Neuron (in vitro differentiated cells): ENCODE measurements at regions not wholly inside any gene's neighbourhood (a gene's known extent, or its start where the extent isn't known, plus 50 kb on each side); places are given as distances from the start of the nearest gene placed in this dataset.
"Not testable (repeated sequence)": the region's sequence is repeated elsewhere in the genome, so short reads cannot be mapped to it uniquely, and the experiment has no call there.

ENCODE experiments used
- H2AFZ ChIP-seq: one replicate; pipeline ENCODE4 v1.6.1; 2013; ENCODE audit warnings: low read depth, mild to moderate bottlenecking, inconsistent platforms, low read length, moderate library complexity
- H3K27me3 ChIP-seq: one replicate; pipeline ENCODE4 v1.6.1; 2013; ENCODE audit warnings: low read length; ENCODE audit not compliant: insufficient read depth
- H3K36me3 ChIP-seq: one replicate; pipeline ENCODE4 v1.6.1; 2013; ENCODE audit warnings: low read length; ENCODE audit not compliant: insufficient read depth
- H3K4me1 ChIP-seq: one replicate; pipeline ENCODE4 v1.6.1; 2013; ENCODE audit warnings: low read length; ENCODE audit not compliant: insufficient read depth
- H3K4me3 ChIP-seq: 2 replicates; pipeline ENCODE4 v1.5.1; 2013; ENCODE audit warnings: mild to moderate bottlenecking, low read length, moderate library complexity
- H3K9me3 ChIP-seq: one replicate; pipeline ENCODE4 v1.6.1; 2013; ENCODE audit warnings: low read length

- H2AFZ ChIP-seq, result no peak overlapping the region
- peaks cover 2% of the 10 kb centered on the region for H3K27me3 ChIP-seq
- no peak overlapping the region for H3K4me3 ChIP-seq
- H3K36me3 ChIP-seq, result no peaks in the 10 kb centered on the region
- H3K4me1 ChIP-seq, result no peaks in the 10 kb centered on the region
- H3K9me3 ChIP-seq, result no peaks in the 10 kb centered on the region
Measured at GRCh38 chr10:32146166-32146565, 89.9 kb upstream of the KIF5B start.

- Histone ChIP-seq H3K4me1 (no peaks in the 10 kb centered on the region), H3K36me3 (no peaks in the 10 kb centered on the region), H2AFZ (no peak overlapping the region), H3K4me3 (no peak overlapping the region), H3K9me3 (no peaks in the 10 kb centered on the region), H3K27me3 (peaks cover 2% of the 10 kb centered on the region)
Measured at GRCh38 chr10:32144817-32145688, 88.8 kb upstream of the KIF5B start.

GRCh38 chr10:32143302-32143847 lies 87.2 kb upstream of the KIF5B start:
- Histone ChIP-seq H3K9me3 (no peaks in the 10 kb centered on the region), H3K36me3 (no peaks in the 10 kb centered on the region), H3K27me3 (peaks cover 2% of the 10 kb centered on the region), H3K4me1 (peaks cover 10% of the 10 kb centered on the region), H2AFZ (no peak overlapping the region), H3K4me3 (no peak overlapping the region)

GRCh38 chr10:32142646-32143045 lies 86.4 kb upstream of the KIF5B start:
- H3K36me3 ChIP-seq, result no peaks in the 10 kb centered on the region
- peaks cover 2% of the 10 kb centered on the region for H3K27me3 ChIP-seq
- H3K9me3 ChIP-seq, result no peaks in the 10 kb centered on the region
- H3K4me1 ChIP-seq, result peaks cover 10% of the 10 kb centered on the region
- H3K4me3 ChIP-seq, result no peak overlapping the region
- H2AFZ ChIP-seq, result no peak overlapping the region

GRCh38 chr10:32141018-32141807 lies 85.0 kb upstream of the KIF5B start:
- Histone ChIP-seq H3K4me1 (peaks cover 10% of the 10 kb centered on the region), H3K36me3 (no peaks in the 10 kb centered on the region), H3K4me3 (no peak overlapping the region), H3K9me3 (no peaks in the 10 kb centered on the region), H2AFZ (no peak overlapping the region), H3K27me3 (peaks cover 1% of the 10 kb centered on the region)

GRCh38 chr10:32140403-32140802 lies 84.2 kb upstream of the KIF5B start:
- Histone ChIP-seq H3K9me3 (no peaks in the 10 kb centered on the region), H3K36me3 (no peaks in the 10 kb centered on the region), H3K4me3 (no peak overlapping the region), H2AFZ (no peak overlapping the region), H3K4me1 (peaks cover 10% of the 10 kb centered on the region), H3K27me3 (no peaks in the 10 kb centered on the region)

- Histone ChIP-seq H3K27me3 (no peaks in the 10 kb centered on the region), H3K4me1 (peaks cover 10% of the 10 kb centered on the region), H2AFZ (peak overlapping the region; percentile 15), H3K36me3 (no peaks in the 10 kb centered on the region), H3K9me3 (no peaks in the 10 kb centered on the region), H3K4me3 (no peak overlapping the region)
Measured at GRCh38 chr10:32139223-32140073, 83.2 kb upstream of the KIF5B start.

- H3K9me3 ChIP-seq, H3K27me3 ChIP-seq, H2AFZ ChIP-seq, H3K36me3 ChIP-seq, H3K4me1 ChIP-seq, H3K4me3 ChIP-seq: not testable (repeated sequence)
Measured at GRCh38 chr10:32136927-32137326, 80.7 kb upstream of the KIF5B start.

GRCh38 chr10:32135796-32136195 lies 79.6 kb upstream of the KIF5B start:
- not testable (repeated sequence) for H3K36me3 ChIP-seq, H3K4me1 ChIP-seq, H2AFZ ChIP-seq, H3K9me3 ChIP-seq, H3K4me3 ChIP-seq, H3K27me3 ChIP-seq

- Histone ChIP-seq H3K36me3 (no peaks in the 10 kb centered on the region), H3K27me3 (no peaks in the 10 kb centered on the region), H2AFZ (no peak overlapping the region), H3K4me1 (no peaks in the 10 kb centered on the region), H3K4me3 (no peak overlapping the region), H3K9me3 (no peaks in the 10 kb centered on the region)
Measured at GRCh38 chr10:32132357-32132946, 76.2 kb upstream of the KIF5B start.

- no peaks in the 10 kb centered on the region for H3K27me3 ChIP-seq
- no peak overlapping the region for H3K4me3 ChIP-seq
- H3K9me3 ChIP-seq, result no peaks in the 10 kb centered on the region
- H2AFZ ChIP-seq, result no peak overlapping the region
- H3K36me3 ChIP-seq, result no peaks in the 10 kb centered on the region
- no peaks in the 10 kb centered on the region for H3K4me1 ChIP-seq
Measured at GRCh38 chr10:32131388-32131787, 75.2 kb upstream of the KIF5B start.

GRCh38 chr10:32130788-32131187 lies 74.6 kb upstream of the KIF5B start:
- Histone ChIP-seq H3K4me1 (no peaks in the 10 kb centered on the region), H2AFZ (no peak overlapping the region), H3K36me3 (no peaks in the 10 kb centered on the region), H3K4me3 (no peak overlapping the region), H3K27me3 (no peaks in the 10 kb centered on the region), H3K9me3 (no peaks in the 10 kb centered on the region)
